PC-9 (cell line): ENCODE measurements at regions not wholly inside any gene's neighbourhood (a gene's known extent, or its start where the extent isn't known, plus 50 kb on each side); places are given as distances from the start of the nearest gene placed in this dataset.

ENCODE experiments used
- EZH2 ChIP-seq: fragments of 200-600 bp; sonication (generic); IDR thresholded peaks from 2 replicates; pipeline ENCODE4 v1.8.0; 2017; ENCODE audit warnings: antibody characterized with exemption, low read depth
- TF ChIP-seq, protein P1 (sequence below): fragments of 200-600 bp; sonication (generic); conservative IDR thresholded peaks from 2 replicates; pipeline ENCODE4 v1.6.1; 2017; ENCODE audit warnings: mixed run types, antibody characterized with exemption, mild to moderate bottlenecking, moderate library complexity

DNA sequence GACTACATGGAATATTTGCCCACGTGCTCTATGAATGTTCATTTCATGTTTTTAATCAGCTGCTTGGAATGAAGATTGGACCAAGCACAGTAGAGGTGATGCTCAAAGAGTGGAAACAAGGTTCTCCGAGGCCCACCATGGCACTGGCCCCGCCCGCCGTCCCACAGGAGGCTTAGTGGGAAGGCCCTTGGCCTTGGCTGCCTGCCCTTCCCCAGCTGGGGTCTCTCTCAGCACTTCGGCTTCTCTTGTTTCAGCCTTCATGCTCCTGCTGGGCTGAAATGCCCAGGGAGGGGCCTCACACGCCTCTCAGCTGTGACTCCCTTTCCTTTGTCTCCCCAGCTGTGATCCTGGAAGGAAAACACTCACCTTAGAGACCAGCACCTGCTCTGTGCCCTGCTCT lies 833.2 kb downstream of the GALR1 start:
- TF ChIP-seq, protein P1, sequence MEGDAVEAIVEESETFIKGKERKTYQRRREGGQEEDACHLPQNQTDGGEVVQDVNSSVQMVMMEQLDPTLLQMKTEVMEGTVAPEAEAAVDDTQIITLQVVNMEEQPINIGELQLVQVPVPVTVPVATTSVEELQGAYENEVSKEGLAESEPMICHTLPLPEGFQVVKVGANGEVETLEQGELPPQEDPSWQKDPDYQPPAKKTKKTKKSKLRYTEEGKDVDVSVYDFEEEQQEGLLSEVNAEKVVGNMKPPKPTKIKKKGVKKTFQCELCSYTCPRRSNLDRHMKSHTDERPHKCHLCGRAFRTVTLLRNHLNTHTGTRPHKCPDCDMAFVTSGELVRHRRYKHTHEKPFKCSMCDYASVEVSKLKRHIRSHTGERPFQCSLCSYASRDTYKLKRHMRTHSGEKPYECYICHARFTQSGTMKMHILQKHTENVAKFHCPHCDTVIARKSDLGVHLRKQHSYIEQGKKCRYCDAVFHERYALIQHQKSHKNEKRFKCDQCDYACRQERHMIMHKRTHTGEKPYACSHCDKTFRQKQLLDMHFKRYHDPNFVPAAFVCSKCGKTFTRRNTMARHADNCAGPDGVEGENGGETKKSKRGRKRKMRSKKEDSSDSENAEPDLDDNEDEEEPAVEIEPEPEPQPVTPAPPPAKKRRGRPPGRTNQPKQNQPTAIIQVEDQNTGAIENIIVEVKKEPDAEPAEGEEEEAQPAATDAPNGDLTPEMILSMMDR: no peak
- TF ChIP-seq EZH2: no peak
